RPMI7951 (cell line): ENCODE measurements at regions not wholly inside any gene's neighbourhood (a gene's known extent, or its start where the extent isn't known, plus 50 kb on each side); places are given as distances from the start of the nearest gene placed in this dataset.

Experiments used
- DNase-seq: peaks from one replicate; pipeline ENCODE4 v3.0.0-alpha.2; 2012; ENCODE audit warnings: low read depth

GRCh38 chr11:115910379-115910778, 406.2 kb upstream of the CADM1 start:
- DNase-seq = no peak

GRCh38 chr11:115906171-115906570, 402.0 kb upstream of the CADM1 start:
- DNase-seq = no peak

DNA sequence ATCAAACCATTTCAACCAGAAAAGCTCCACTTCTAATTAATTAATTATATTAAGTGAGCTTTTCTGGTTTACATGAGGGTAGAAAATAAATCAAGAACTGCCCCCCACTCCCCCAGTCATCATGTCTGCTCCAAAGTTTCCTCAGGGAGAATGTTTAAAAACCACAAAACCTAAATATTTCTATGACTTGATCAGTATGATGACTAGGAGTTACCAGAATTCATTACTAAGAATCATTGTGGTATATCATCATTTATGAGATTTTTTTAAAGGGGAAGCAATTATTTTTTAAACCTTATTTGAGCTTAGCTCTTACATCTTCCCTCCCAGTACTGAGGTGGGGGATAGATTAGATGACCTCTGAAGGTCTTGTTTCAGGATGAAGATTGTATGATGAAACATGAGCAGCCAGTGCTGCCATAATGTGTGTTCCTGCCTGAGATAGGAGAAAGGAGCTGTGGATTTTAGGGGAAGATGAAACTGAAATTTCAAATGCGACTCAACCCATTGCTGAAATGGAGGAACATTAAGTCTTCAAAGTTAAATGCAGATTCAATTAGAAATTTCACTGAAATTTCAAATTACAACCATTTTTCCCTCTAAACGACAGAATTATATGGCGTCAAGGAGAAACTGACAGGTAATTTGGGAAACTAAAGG, 401.3 kb upstream of the CADM1 start:
- no peak for DNase-seq

GRCh38 chr11:115903179-115903578, 399.0 kb upstream of the CADM1 start:
- DNase-seq = no peak

- DNase-seq = no peak
Measured at GRCh38 chr11:115901069-115901468, 396.9 kb upstream of the CADM1 start.

GRCh38 chr11:115900111-115900510, 395.9 kb upstream of the CADM1 start:
- no peak for DNase-seq

- DNase-seq = no peak
Measured at GRCh38 chr11:115897707-115898106, 393.5 kb upstream of the CADM1 start.

DNA sequence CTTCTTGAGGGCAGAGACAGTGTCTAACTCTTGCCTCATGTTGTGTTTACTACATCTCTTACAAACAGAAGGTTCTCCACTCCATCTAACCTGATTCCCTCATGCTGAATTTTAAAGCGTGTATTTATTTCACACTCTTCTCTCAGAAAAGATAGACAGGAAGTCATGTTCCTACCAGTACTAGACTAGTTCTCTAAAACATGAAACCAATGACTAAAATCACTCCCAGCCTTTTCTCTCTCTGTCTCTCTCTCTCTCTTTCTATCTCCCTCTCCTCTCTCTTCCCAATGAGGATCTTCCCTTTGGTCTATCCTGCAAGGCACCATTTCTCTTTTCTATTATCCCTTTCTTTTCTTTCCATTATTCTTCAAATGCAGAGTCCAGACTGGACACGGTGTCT, 391.9 kb upstream of the CADM1 start:
- no peak for DNase-seq

DNA sequence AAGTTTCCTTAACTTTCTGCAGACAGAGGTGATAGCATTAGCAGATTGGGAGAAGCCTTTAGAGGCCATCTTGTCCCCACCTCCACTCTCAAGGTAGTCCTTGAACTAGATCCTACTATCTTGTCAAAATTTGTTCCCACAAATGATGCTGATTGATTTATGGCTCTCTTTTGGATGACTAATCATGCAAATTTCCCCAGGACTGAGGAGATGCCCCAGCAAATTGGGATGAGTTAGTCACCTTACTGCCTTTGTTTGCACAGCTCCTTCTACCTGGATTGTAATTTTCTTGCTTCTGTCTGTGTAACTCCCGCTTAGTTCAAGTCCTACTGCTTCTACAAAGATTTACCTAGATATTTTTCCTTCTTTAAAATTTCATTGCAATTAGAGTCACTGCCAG, 391.4 kb upstream of the CADM1 start:
- no peak for DNase-seq

GRCh38 chr11:115894176-115894575, 390.0 kb upstream of the CADM1 start:
- peak; percentile 57 for DNase-seq

GRCh38 chr11:115893461-115894099, 389.4 kb upstream of the CADM1 start:
- peak; percentile 97 for DNase-seq

GRCh38 chr11:115892016-115892415, 387.8 kb upstream of the CADM1 start:
- peak; percentile 87 for DNase-seq

GRCh38 chr11:115891581-115891980, 387.4 kb upstream of the CADM1 start:
- no peak for DNase-seq

GRCh38 chr11:115890500-115890899, 386.3 kb upstream of the CADM1 start:
- DNase-seq = no peak

- DNase-seq = no peak
Measured at GRCh38 chr11:115889712-115890111, 385.5 kb upstream of the CADM1 start.

DNA sequence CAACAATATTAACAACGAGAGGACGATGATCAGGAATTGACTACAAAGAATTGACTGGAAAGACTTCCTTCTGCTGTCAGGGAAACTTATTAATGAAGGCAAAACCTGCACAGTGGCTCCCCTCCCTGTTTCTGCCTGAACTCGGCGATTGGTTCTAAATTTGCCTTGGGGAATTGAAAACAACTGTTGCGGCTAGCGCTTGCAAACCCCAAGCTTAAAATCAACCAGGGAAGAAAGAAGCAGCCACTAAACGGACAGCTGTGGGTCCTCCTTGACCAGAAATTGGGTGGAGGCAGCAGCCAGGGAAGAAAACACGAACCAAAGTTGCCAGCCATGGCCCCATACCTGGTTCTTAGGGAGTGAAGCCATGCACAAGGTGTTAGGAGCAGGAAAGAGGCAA, 383.5 kb upstream of the CADM1 start:
- DNase-seq = no peak

- no peak for DNase-seq
Measured at GRCh38 chr11:115887316-115887715, 383.1 kb upstream of the CADM1 start.

- peak; percentile 7 for DNase-seq
Measured at GRCh38 chr11:115886422-115886733, 382.2 kb upstream of the CADM1 start.

DNA sequence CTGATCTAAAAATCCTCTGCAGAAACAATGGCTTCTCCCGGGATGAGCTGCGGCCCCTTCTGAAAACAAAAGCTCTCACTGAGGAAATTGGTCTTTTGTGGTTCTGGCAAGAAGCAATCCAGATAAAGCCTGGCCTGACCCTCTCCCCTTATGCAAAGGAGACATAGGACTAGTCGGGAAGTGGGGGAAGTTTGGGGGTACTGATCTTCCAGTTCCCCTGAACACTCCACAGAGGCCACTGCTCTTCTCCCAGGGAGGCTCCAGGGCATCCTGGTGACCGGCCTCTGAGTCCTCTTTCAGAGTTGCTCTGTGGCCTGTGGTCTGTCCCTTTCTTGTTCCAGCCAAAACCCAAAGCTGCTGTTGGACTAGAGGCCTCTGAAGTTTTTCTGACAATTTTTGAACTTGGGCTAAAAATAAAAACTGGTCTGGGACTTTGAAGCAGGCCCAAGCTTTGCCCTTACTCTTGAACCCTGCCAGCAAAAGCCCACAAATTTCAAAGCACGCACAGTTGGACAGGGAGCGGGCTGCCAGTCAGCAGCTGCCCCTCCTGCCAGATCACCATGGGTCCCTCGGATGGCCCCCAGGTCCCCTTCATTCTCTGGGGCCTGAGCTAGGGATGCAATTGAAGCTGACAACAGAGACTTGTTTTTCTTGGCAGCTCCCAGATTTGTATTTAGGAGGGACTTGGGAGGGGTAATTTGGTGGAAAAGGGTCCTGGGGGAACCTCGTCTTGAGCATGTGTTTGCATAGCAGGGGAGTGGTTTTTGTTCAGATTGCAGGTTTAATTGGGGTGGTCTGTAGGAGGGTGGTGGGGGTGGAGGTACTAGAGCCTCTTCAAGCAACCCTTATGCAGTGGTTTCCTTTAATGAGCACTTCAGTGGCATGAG, 381.6 kb upstream of the CADM1 start:
- peak; percentile 86 for DNase-seq

- DNase-seq = no peak
Measured at GRCh38 chr11:115884800-115885534, 380.8 kb upstream of the CADM1 start.

DNA sequence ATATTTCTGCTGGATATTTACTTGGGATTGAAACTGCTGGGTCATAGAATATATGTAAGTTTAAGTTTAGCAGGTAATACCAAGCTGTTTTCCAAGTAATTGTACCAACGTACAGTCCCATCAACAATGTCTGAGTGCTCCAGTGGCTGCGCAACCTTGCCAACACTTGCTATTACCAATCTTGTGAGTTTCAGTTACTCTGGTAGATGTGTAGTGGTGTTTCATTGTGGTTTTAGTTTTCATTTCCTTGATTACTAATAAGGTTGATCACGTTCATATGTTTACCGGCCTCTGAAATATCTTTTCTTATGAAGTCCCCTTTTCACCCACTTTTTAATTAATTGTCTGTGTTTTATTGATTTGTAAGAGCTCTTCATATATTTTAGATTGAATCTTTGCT, 370.6 kb upstream of the CADM1 start:
- no peak for DNase-seq

DNA sequence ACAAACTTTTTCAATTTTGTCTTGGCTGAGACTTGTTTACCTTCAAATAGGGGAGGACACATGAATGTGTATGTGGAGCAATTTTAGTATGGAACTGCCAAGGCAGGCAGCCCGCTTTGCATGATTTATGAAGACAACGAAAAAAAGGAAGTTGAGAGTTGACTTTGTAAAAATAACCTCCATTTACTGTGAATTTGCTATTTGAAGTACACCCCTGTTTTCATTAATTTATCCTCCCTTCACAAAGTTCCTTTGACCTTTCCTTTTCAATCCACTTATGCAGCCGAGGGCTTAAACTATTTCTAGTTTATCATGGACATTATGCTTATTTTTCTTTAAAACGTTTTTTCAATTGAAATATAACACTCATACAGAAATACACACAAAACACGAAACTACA, 369.6 kb upstream of the CADM1 start:
- DNase-seq = no peak
